Osteocyte (in vitro differentiated cells): ENCODE measurements at regions not wholly inside any gene's neighbourhood (a gene's known extent, or its start where the extent isn't known, plus 50 kb on each side); places are given as distances from the start of the nearest gene placed in this dataset.
A peak's percentile ranks its signal among the peaks of the same experiment; 100 is the strongest.

Experiments
- DNase-seq: peaks from one replicate; pipeline ENCODE4 v3.0.0; 2021; ENCODE audit warnings: mixed read lengths; ENCODE audit not compliant: unreplicated experiment; ENCODE audit errors: extremely low spot score
- H3K27ac Mint-ChIP-seq: one replicate; pipeline ENCODE4 v1.8.0; 2021; ENCODE audit warnings: mild to moderate bottlenecking, mixed read lengths; ENCODE audit not compliant: unreplicated experiment
- H3K27me3 Mint-ChIP-seq: one replicate; pipeline ENCODE4 v1.8.0; 2021; ENCODE audit warnings: mixed read lengths; ENCODE audit not compliant: unreplicated experiment
- H3K36me3 Mint-ChIP-seq: one replicate; pipeline ENCODE4 v1.8.0; 2021; ENCODE audit warnings: mixed read lengths; ENCODE audit not compliant: unreplicated experiment
- H3K4me1 Mint-ChIP-seq: one replicate; pipeline ENCODE4 v1.8.0; 2021; ENCODE audit warnings: mixed read lengths; ENCODE audit not compliant: unreplicated experiment
- H3K4me3 Mint-ChIP-seq: one replicate; pipeline ENCODE4 v1.8.0; 2021; ENCODE audit warnings: mild to moderate bottlenecking, moderate library complexity, mixed read lengths; ENCODE audit not compliant: unreplicated experiment
- H3K9me3 Mint-ChIP-seq: one replicate; pipeline ENCODE4 v1.8.0; 2021; ENCODE audit warnings: mixed read lengths; ENCODE audit not compliant: unreplicated experiment
- CTCF ChIP-seq: fragments of 200-600 bp; sonication (generic); IDR thresholded peaks from 2 replicates; pipeline ENCODE4 v1.5.0; 2021; ENCODE audit warnings: antibody characterized with exemption, mild to moderate bottlenecking, moderate library complexity

- DNase-seq: no peak
- no peak for TF ChIP-seq CTCF
- Mint-ChIP-seq H3K4me3 (no peak overlapping the region), H3K27me3 (peaks cover 17% of the 10 kb centered on the region), H3K27ac (no peak overlapping the region), H3K9me3 (no peaks in the 10 kb centered on the region), H3K36me3 (no peaks in the 10 kb centered on the region), H3K4me1 (peaks cover 2% of the 10 kb centered on the region)
Observed at GRCh38 chr5:35438288-35438687, 179.4 kb upstream of the SPEF2 start.

- Mint-ChIP-seq H3K27ac (no peak overlapping the region), H3K9me3 (no peaks in the 10 kb centered on the region), H3K36me3 (no peaks in the 10 kb centered on the region), H3K4me3 (no peak overlapping the region), H3K27me3 (peaks cover 27% of the 10 kb centered on the region), H3K4me1 (no peaks in the 10 kb centered on the region)
- no peak for DNase-seq
- peak; percentile 49 for TF ChIP-seq CTCF
Observed at GRCh38 chr5:35436400-35437057, 181.1 kb upstream of the SPEF2 start.

GRCh38 chr5:35430381-35431162 lies 187.1 kb upstream of the SPEF2 start:
- Mint-ChIP-seq H3K4me1 (no peaks in the 10 kb centered on the region), H3K27ac (no peak overlapping the region), H3K4me3 (no peak overlapping the region), H3K36me3 (no peaks in the 10 kb centered on the region), H3K9me3 (no peaks in the 10 kb centered on the region), H3K27me3 (peaks cover 25% of the 10 kb centered on the region)
- no peak for DNase-seq
- TF ChIP-seq CTCF: no peak

- TF ChIP-seq CTCF: no peak
- Mint-ChIP-seq H3K4me3 (no peak overlapping the region), H3K9me3 (no peaks in the 10 kb centered on the region), H3K27ac (no peak overlapping the region), H3K36me3 (no peaks in the 10 kb centered on the region), H3K27me3 (peaks cover 2% of the 10 kb centered on the region), H3K4me1 (no peaks in the 10 kb centered on the region)
- DNase-seq: no peak
Observed at GRCh38 chr5:35420200-35420599, 189.9 kb upstream of the PRLR start.

GRCh38 chr5:35417040-35417439 lies 186.8 kb upstream of the PRLR start:
- DNase-seq: no peak
- H3K4me1 Mint-ChIP-seq: no peaks in the 10 kb centered on the region
- no peaks in the 10 kb centered on the region for H3K9me3 Mint-ChIP-seq
- TF ChIP-seq CTCF: no peak
- H3K36me3 Mint-ChIP-seq: no peaks in the 10 kb centered on the region
- peaks cover 2% of the 10 kb centered on the region for H3K27me3 Mint-ChIP-seq
- no peak overlapping the region for H3K4me3 Mint-ChIP-seq
- no peak overlapping the region for H3K27ac Mint-ChIP-seq
